GM12878 (cell line): ENCODE measurements at regions not wholly inside any gene's neighbourhood (a gene's known extent, or its start where the extent isn't known, plus 50 kb on each side); places are given as distances from the start of the nearest gene placed in this dataset.

ENCODE experiments used
- CBX5 ChIP-seq: sonication (generic); IDR thresholded peaks from 2 replicates; pipeline ENCODE4 v1.6.1; 2016; ENCODE audit warnings: low read depth, moderate library complexity, mild to moderate bottlenecking, inconsistent platforms
- CTCF ChIP-seq, 3 experiments: IDR thresholded peaks in 2 of 3; conservative IDR thresholded peaks in 1 of 3; 2 replicates each; pipeline ENCODE4 v1.5.1; 2011; ENCODE audit warnings: low read depth in 3 of 3, low read length in 3 of 3, mild to moderate bottlenecking in 3 of 3, control low read depth in 2 of 3, moderate library complexity in 2 of 3, inconsistent platforms in 1 of 3, mixed read lengths in 1 of 3; ENCODE audit not compliant: control insufficient read depth in 2 of 3, insufficient read depth in 1 of 3; ENCODE audit errors: extremely low read depth in 1 of 3
- EP300 ChIP-seq, 2 experiments: fragments of 150-350 bp in 1 of 2; IDR thresholded peaks; 2 replicates each; pipeline ENCODE4 v1.6.1; 2011 to 2012; ENCODE audit warnings: low read depth in 2 of 2, low read length in 2 of 2, borderline replicate concordance in 1 of 2, improper control_type of control experiment in 1 of 2, inconsistent platforms in 1 of 2; ENCODE audit not compliant: control insufficient read depth in 1 of 2
- POLR2AphosphoS5 ChIP-seq: IDR thresholded peaks from 2 replicates; pipeline ENCODE4 v1.6.1; 2011; ENCODE audit warnings: mild to moderate bottlenecking, low read length, inconsistent platforms

GRCh38 chr7:124330731-124331407 is 298.0 kb upstream of the TMEM229A start:
- TF ChIP-seq POLR2AphosphoS5 (no peak), EP300 (IDR thresholded peaks at IDR 0.05; ENCODE audit: borderline replicate concordance in 1 of 2, control insufficient read depth in 1 of 2, low read depth in 2 of 2, low read length in 2 of 2) (no peak), CTCF (IDR thresholded peaks at IDR 0.05 in 2 of 3, conservative IDR thresholded peaks at IDR 0.05 in 1 of 3; ENCODE audit: control insufficient read depth in 2 of 3, extremely low read depth in 1 of 3, insufficient read depth in 1 of 3, low read depth in 3 of 3, low read length in 3 of 3) (no peak), CBX5 (no peak)
